NCI-H146 (cell line): ENCODE measurements at regions not wholly inside any gene's neighbourhood (a gene's known extent, or its start where the extent isn't known, plus 50 kb on each side); places are given as distances from the start of the nearest gene placed in this dataset.
"Not testable (repeated sequence)": the region's sequence is repeated elsewhere in the genome, so short reads cannot be mapped to it uniquely, and the experiment has no call there.

Experiments
- DNase-seq: peaks from one replicate; lab custom pipeline; 2025; lab: John Stamatoyannopoulos, UW

- DNase-seq: no peak
These were observed 1927.4 kb downstream of the PCDH9 start for GRCh38 chr13:65302691-65303090.

GRCh38 chr13:65301506-65301905 lies 1928.6 kb downstream of the PCDH9 start:
- DNase-seq: no peak

GRCh38 chr13:65300220-65300619 lies 1929.9 kb downstream of the PCDH9 start:
- no peak for DNase-seq

GRCh38 chr13:65293530-65294198 lies 1936.5 kb downstream of the PCDH9 start:
- DNase-seq: no peak

GRCh38 chr13:65292488-65292901 lies 1937.6 kb downstream of the PCDH9 start:
- DNase-seq: peak; percentile 87

GRCh38 chr13:65287405-65287804 lies 1942.7 kb downstream of the PCDH9 start:
- DNase-seq: no peak

- DNase-seq: no peak
These were observed 1954.1 kb downstream of the PCDH9 start for GRCh38 chr13:65275838-65276630.

GRCh38 chr13:65275108-65275507 lies 1955.0 kb downstream of the PCDH9 start:
- no peak for DNase-seq

GRCh38 chr13:65273811-65274420 lies 1956.2 kb downstream of the PCDH9 start:
- DNase-seq: not testable (repeated sequence)

GRCh38 chr13:65268009-65268408 lies 1962.1 kb downstream of the PCDH9 start:
- DNase-seq: no peak

- no peak for DNase-seq
These were observed 1964.1 kb downstream of the PCDH9 start for GRCh38 chr13:65265988-65266387.

GRCh38 chr13:65264066-65264465 lies 1966.1 kb downstream of the PCDH9 start:
- no peak for DNase-seq

- no peak for DNase-seq
These were observed 1968.9 kb downstream of the PCDH9 start for GRCh38 chr13:65260946-65261891.

- DNase-seq: no peak
These were observed 1989.4 kb downstream of the PCDH9 start for GRCh38 chr13:65240773-65241172.

- no peak for DNase-seq
These were observed 1993.2 kb downstream of the PCDH9 start for GRCh38 chr13:65236841-65237418.

- DNase-seq: no peak
These were observed 2012.6 kb downstream of the PCDH9 start for GRCh38 chr13:65217471-65217995.

- not testable (repeated sequence) for DNase-seq
These were observed 2027.3 kb downstream of the PCDH9 start for GRCh38 chr13:65202845-65203244.

GRCh38 chr13:65188721-65189120 lies 2041.4 kb downstream of the PCDH9 start:
- DNase-seq: no peak

GRCh38 chr13:65168026-65168425 lies 2062.1 kb downstream of the PCDH9 start:
- DNase-seq: no peak

- no peak for DNase-seq
These were observed 2063.5 kb downstream of the PCDH9 start for GRCh38 chr13:65166675-65167074.

GRCh38 chr13:65159803-65160202 lies 2070.3 kb downstream of the PCDH9 start:
- no peak for DNase-seq
